Left lung (tissue), 4 donors: ENCODE measurements at regions not wholly inside any gene's neighbourhood (a gene's known extent, or its start where the extent isn't known, plus 50 kb on each side); places are given as distances from the start of the nearest gene placed in this dataset.

Experiments used
- ATAC-seq: fragments of 200-7000 bp; cut with Tn5 transposase; one replicate; pipeline ENCODE4 v1.9.1; 2020; ENCODE audit warnings: moderate library complexity
- DNase-seq, 4 donors: peaks; one replicate each; pipeline ENCODE4 v3.0.0-alpha.2; 2013 to 2020
- H3K27ac ChIP-seq, 2 donors: fragments of 200-600 bp; sonication (generic) in 1 of 2; one replicate each; pipeline versions ENCODE4 v1.5.0 to v1.8.0; 2020 to 2021
- H3K27me3 ChIP-seq, 2 donors: fragments of 200-600 bp; sonication (generic) in 1 of 2; one replicate each; pipeline versions ENCODE4 v1.5.0 to v1.8.0; 2020 to 2021
- H3K36me3 ChIP-seq, 2 donors: fragments of 200-600 bp; sonication (generic) in 1 of 2; one replicate each; pipeline versions ENCODE4 v1.5.0 to v1.8.0; 2020 to 2021
- H3K4me1 ChIP-seq, 2 donors: fragments of 200-600 bp; one replicate each; pipeline ENCODE4 v1.8.0; 2021
- H3K4me3 ChIP-seq, 2 donors: fragments of 200-600 bp; sonication (generic) in 1 of 2; one replicate each; pipeline versions ENCODE4 v1.5.0 to v1.8.0; 2020 to 2021; ENCODE audit warnings: mild to moderate bottlenecking in 1 of 2
- H3K9me3 ChIP-seq, 2 donors: fragments of 200-600 bp; sonication (generic) in 1 of 2; one replicate each; pipeline versions ENCODE4 v1.5.0 to v1.8.0; 2020 to 2021
- intact Hi-C, 2 donors: fragments of 100-400 bp; cut with DNase I; formaldehyde crosslinking; loops; one replicate each; pipeline versions ENCODE4 v1.11.2 to v1.14.2; 2022
- TF ChIP-seq, protein P1 (sequence below), 2 donors: fragments of 200-600 bp; sonication (generic) in 1 of 2; IDR thresholded peaks; one replicate each; pipeline versions ENCODE4 v1.5.0 to v1.8.0; 2021; ENCODE audit warnings: antibody characterized with exemption in 2 of 2
- donor health status: DM: no; HTN: yes; CAD: no.
- donor health status: DM: no; HTN: no; CAD: no.

DNA sequence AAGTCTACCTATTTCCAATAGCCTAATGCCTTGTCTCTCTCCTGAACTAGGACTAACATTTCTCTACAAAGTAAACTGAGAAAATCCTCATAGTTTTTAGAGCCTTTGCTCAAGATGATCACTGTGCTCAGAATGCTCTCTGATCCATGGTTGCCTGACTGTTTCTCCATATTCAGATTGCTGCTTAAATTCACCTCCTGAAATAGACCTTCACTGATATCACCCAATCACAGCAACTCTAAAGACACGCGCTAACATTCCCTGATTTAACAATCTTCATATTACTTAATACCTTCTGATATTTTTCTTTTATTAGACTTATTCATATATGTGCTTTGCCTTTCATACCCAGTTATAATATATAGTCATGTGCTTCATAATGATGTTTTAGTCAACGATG, 148.9 kb upstream of the SP4 start:
- H3K36me3 ChIP-seq = no peaks in the 10 kb centered on the region
- DNase-seq (no peak), ATAC-seq (no peak)
- no peak overlapping the region for H3K27ac ChIP-seq
- intact Hi-C loops = no loop called here
- no peaks in the 10 kb centered on the region for H3K9me3 ChIP-seq
- H3K4me1 ChIP-seq = no peaks in the 10 kb centered on the region
- no peak overlapping the region for H3K4me3 ChIP-seq
- H3K27me3 ChIP-seq = no peaks in the 10 kb centered on the region
- TF ChIP-seq, protein P1, sequence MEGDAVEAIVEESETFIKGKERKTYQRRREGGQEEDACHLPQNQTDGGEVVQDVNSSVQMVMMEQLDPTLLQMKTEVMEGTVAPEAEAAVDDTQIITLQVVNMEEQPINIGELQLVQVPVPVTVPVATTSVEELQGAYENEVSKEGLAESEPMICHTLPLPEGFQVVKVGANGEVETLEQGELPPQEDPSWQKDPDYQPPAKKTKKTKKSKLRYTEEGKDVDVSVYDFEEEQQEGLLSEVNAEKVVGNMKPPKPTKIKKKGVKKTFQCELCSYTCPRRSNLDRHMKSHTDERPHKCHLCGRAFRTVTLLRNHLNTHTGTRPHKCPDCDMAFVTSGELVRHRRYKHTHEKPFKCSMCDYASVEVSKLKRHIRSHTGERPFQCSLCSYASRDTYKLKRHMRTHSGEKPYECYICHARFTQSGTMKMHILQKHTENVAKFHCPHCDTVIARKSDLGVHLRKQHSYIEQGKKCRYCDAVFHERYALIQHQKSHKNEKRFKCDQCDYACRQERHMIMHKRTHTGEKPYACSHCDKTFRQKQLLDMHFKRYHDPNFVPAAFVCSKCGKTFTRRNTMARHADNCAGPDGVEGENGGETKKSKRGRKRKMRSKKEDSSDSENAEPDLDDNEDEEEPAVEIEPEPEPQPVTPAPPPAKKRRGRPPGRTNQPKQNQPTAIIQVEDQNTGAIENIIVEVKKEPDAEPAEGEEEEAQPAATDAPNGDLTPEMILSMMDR (IDR thresholded peaks at IDR 0.05) = no peak

DNA sequence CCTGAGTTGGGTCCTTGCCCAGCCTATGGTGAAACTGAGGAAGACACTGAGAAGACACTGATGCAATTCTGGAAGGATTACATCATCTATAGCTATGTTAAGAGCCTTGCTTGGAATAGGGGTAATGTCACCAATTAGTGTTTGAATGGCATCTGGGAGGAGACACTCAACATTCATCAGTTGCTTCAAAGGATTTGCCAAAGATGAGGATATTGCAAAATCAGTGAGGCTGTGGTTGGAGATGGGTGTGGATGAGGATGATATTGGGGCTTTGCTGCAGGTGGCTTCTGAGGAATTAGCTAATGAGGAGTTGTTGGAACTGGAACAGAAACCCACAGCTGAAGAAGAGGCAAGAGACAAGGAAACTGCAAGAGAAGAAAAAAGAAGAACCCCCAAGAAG, 146.7 kb upstream of the SP4 start:
- Histone ChIP-seq H3K4me1 (no peaks in the 10 kb centered on the region), H3K27me3 (no peaks in the 10 kb centered on the region), H3K27ac (no peak overlapping the region), H3K9me3 (no peaks in the 10 kb centered on the region), H3K4me3 (no peak overlapping the region), H3K36me3 (no peaks in the 10 kb centered on the region)
- no peak for DNase-seq
- TF ChIP-seq, protein P1 (IDR thresholded peaks at IDR 0.05) = no peak
- intact Hi-C loops = no loop called here
- no peak for ATAC-seq

DNA sequence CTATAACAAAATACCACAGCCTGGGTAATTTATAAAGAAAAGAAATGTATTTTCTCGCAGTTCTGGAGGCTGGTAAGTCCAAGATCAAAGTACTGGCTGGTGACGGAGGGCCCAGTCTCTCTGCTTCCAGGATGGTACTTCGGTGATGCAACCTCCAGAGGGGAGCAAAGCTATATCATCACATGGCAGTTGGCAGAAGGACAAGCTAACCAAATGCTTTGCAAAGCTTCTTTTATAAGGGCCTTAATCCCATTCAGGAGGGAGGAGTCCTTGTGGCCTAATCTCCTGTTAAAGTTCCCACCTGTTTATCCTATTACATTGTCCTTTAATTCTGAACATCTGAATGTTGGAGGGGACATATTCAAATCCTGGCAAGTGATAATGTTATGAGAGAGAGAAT, 134.1 kb upstream of the SP4 start:
- TF ChIP-seq, protein P1 (IDR thresholded peaks at IDR 0.05) = no peak

DNA sequence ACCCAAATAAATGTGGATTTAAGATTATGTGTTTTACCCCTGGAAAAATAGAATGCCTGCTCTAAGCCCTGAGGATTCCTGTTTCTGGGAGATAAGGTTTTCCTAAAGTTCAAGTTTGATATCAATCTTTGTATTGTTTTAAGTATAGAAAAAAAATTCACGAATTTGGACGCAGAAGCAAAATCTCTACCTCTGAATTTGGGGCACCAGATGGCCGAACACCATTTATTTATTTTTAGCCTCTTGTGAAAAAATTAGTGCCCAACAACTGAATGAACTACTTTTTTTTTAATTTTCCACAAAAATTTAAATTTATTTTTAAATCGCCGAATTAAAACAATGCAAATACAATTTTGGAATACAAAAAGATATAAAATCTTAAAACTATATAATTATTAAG, 128.1 kb upstream of the SP4 start:
- DNase-seq (no peak), ATAC-seq (no peak)
- H3K9me3 ChIP-seq = no peaks in the 10 kb centered on the region
- H3K4me3 ChIP-seq = no peak overlapping the region
- H3K4me1 ChIP-seq = no peaks in the 10 kb centered on the region
- intact Hi-C loops = no loop called here
- H3K27me3 ChIP-seq = peaks cover 0 to 7% of the 10 kb centered on the region in 2 donors
- no peak overlapping the region for H3K27ac ChIP-seq
- H3K36me3 ChIP-seq = no peaks in the 10 kb centered on the region
- TF ChIP-seq, protein P1 (IDR thresholded peaks at IDR 0.05) = no peak

More for the DNA sequence above, 134.1 kb upstream of the SP4 start:
- ATAC-seq (no peak), DNase-seq (no peak)
- Histone ChIP-seq H3K4me1 (no peaks in the 10 kb centered on the region), H3K4me3 (no peak overlapping the region), H3K36me3 (no peaks in the 10 kb centered on the region), H3K9me3 (no peaks in the 10 kb centered on the region), H3K27me3 (peaks cover 0 to 2% of the 10 kb centered on the region in 2 donors), H3K27ac (no peak overlapping the region)
- intact Hi-C loops = no loop called here

DNA sequence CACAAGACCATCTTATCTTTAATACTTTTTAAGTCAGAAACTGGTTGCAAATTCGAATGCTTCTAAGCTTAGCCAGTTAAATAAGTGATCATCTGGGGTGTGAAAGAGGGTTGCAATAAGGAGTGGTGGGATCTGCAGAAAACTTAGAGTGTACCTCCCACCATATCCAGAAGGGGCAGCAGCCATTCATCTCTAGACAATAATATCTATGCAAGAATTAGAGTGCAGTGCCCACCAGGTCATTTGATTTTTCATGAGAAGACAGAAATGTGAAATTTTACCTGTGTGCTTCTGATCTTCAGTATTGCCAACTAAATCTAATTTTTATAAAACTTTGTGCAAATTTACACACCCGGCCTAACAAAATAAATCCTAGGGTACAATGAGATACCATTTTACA, 127.2 kb upstream of the SP4 start:
- no peak for ATAC-seq
- TF ChIP-seq, protein P1 (IDR thresholded peaks at IDR 0.05) = no peak
- Histone ChIP-seq H3K4me1 (no peaks in the 10 kb centered on the region), H3K36me3 (no peaks in the 10 kb centered on the region), H3K27me3 (peaks cover 0 to 7% of the 10 kb centered on the region in 2 donors), H3K4me3 (no peak overlapping the region), H3K9me3 (no peaks in the 10 kb centered on the region), H3K27ac (no peak overlapping the region)
- intact Hi-C loops = no loop called here
- no peak for DNase-seq
